ENCODE measurements at regions not wholly inside any gene's neighbourhood (a gene's known extent, or its start where the extent isn't known, plus 50 kb on each side); places are given as distances from the start of the nearest gene placed in this dataset.
A peak's percentile ranks its signal among the peaks of the same experiment; 100 is the strongest.

- TF ChIP-seq ZBTB40 (IDR thresholded peaks at IDR 0.05; ENCODE audit: borderline replicate concordance): no peak
- TF ChIP-seq YBX1 (IDR thresholded peaks at IDR 0.05): no peak
- TF ChIP-seq PRDM15 (CRISPR knock-in tag; IDR thresholded peaks at IDR 0.05): no peak
- TF ChIP-seq CEBPB (IDR thresholded peaks at IDR 0.05; ENCODE audit: borderline replicate concordance in 1 of 2, low read depth in 2 of 2, low read length in 2 of 2): no peak
- no peak for TF ChIP-seq MLLT1 (IDR thresholded peaks at IDR 0.05)
- 0 out of 2 replicates have a peak, but pooled peaks have one; percentile 15 for TF ChIP-seq ATF2 (IDR thresholded peaks at IDR 0.05; ENCODE audit: low read length)
- no peak for TF ChIP-seq TCF12 (IDR thresholded peaks at IDR 0.05; ENCODE audit: low read depth, low read length)
- TF ChIP-seq BCL11A (IDR thresholded peaks at IDR 0.05; ENCODE audit: low read depth, low read length): no peak
- no peak for TF ChIP-seq ZBED1 (IDR thresholded peaks at IDR 0.05; ENCODE audit: borderline replicate concordance)
- TF ChIP-seq MXI1 (IDR thresholded peaks at IDR 0.05; ENCODE audit: low read depth, low read length): no peak
- TF ChIP-seq ZNF207 (IDR thresholded peaks at IDR 0.05; ENCODE audit: borderline replicate concordance): no peak
- TF ChIP-seq NR2F1 (conservative IDR thresholded peaks at IDR 0.05): no peak
- no peak for TF ChIP-seq KAT2A (conservative IDR thresholded peaks at IDR 0.05; ENCODE audit: control insufficient read depth, low read depth, low read length)
- TF ChIP-seq POLR2A (IDR thresholded peaks at IDR 0.05; ENCODE audit: low read depth, low read length): no peak
- no peak for TF ChIP-seq RELB (IDR thresholded peaks at IDR 0.05; ENCODE audit: low read depth)
- TF ChIP-seq FOXM1 (IDR thresholded peaks at IDR 0.05; ENCODE audit: low read depth, low read length): no peak
Observed at GRCh38 chr6:16078064-16078463, 50.8 kb upstream of the MYLIP start (continued).

Data from GM12878 (cell line).